HEK293T (cell line): ENCODE measurements at regions not wholly inside any gene's neighbourhood (a gene's known extent, or its start where the extent isn't known, plus 50 kb on each side); places are given as distances from the start of the nearest gene placed in this dataset.

Experiments
- BHLHE40 ChIP-seq: fragments of 450-650 bp; IDR thresholded peaks from 2 replicates; pipeline ENCODE4 v1.6.1; 2016; ENCODE audit warnings: mild to moderate bottlenecking, moderate library complexity, borderline replicate concordance
- ELF4 ChIP-seq: fragments of 450-650 bp; IDR thresholded peaks from 2 replicates; pipeline ENCODE4 v1.6.1; 2017; ENCODE audit warnings: antibody characterized with exemption
- FOXK2 ChIP-seq: fragments of 450-650 bp; IDR thresholded peaks from 2 replicates; pipeline ENCODE4 v1.6.1; 2016; ENCODE audit warnings: mild to moderate bottlenecking
- HDGF ChIP-seq: fragments of 450-650 bp; IDR thresholded peaks from 2 replicates; pipeline ENCODE4 v1.6.1; 2017; ENCODE audit warnings: antibody characterized with exemption, borderline replicate concordance
- L3MBTL2 ChIP-seq: fragments of 450-650 bp; conservative IDR thresholded peaks from 2 replicates; pipeline ENCODE4 v1.6.1; 2016; ENCODE audit warnings: mild to moderate bottlenecking
- PKNOX1 ChIP-seq: fragments of 450-650 bp; IDR thresholded peaks from 2 replicates; pipeline ENCODE4 v1.6.1; 2016
- SP1 ChIP-seq: fragments of 450-650 bp; IDR thresholded peaks from 2 replicates; pipeline ENCODE4 v1.6.1; 2017
- SUZ12 ChIP-seq: fragments of 450-650 bp; IDR thresholded peaks from 2 replicates; pipeline ENCODE4 v1.6.1; 2016; ENCODE audit warnings: mild to moderate bottlenecking
- TARDBP ChIP-seq: fragments of 450-650 bp; IDR thresholded peaks from 2 replicates; pipeline ENCODE4 v1.6.1; 2016
- ZNF384 ChIP-seq: fragments of 450-650 bp; IDR thresholded peaks from 2 replicates; pipeline ENCODE4 v1.6.1; 2016

DNA sequence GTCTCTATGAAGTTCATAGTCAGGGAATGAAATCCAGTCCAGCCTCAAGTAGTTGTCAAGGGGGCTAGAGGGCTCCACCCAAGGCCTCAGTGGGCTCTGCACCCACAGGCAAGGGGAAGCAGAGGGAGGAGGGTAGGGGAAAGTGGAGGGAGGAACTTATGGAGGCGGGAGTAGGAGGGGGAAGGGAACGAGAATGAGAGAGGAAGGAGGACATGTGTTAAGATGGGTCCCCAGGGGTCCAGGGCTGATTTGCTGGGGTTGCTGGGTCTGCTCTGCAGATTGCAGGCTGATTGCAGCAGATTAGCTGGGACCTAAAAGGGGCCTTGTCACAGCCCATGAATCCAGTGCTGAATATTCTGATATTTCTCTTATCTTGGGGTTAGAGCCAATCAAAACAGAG is 166.9 kb upstream of the IL12B start:
- TF ChIP-seq L3MBTL2 (no peak), SP1 (no peak), FOXK2 (no peak), HDGF (no peak), BHLHE40 (no peak), SUZ12 (no peak), TARDBP (no peak), ZNF384 (no peak), ELF4 (no peak), PKNOX1 (no peak)
